ENCODE measurements at regions not wholly inside any gene's neighbourhood (a gene's known extent, or its start where the extent isn't known, plus 50 kb on each side); places are given as distances from the start of the nearest gene placed in this dataset.

GRCh38 chr7:54847921-54848320 lies 88.9 kb upstream of the SEC61G start:
- H3K27me3 ChIP-seq (ENCODE audit: insufficient read depth, low read depth, low read length) = no peaks in the 10 kb centered on the region
- H3K9me2 ChIP-seq (ENCODE audit: insufficient read depth, low read length) = no peaks in the 10 kb centered on the region
- no peak overlapping the region for H3K27ac ChIP-seq (ENCODE audit: low read length)
- no peak overlapping the region for H3K4me3 ChIP-seq (ENCODE audit: low read length)
- H3K9ac ChIP-seq (ENCODE audit: low read length) = no peak overlapping the region
- no peaks in the 10 kb centered on the region for H3K9me3 ChIP-seq (ENCODE audit: low read length)
- no peaks in the 10 kb centered on the region for H3K36me3 ChIP-seq (ENCODE audit: insufficient read depth, low read length)
- H3K79me2 ChIP-seq (replicated peaks; ENCODE audit: insufficient read depth, low read length) = no peaks in the 10 kb centered on the region
- H2AFZ ChIP-seq (ENCODE audit: low read depth, low read length) = no peak overlapping the region
- no peak overlapping the region for H3K4me2 ChIP-seq (ENCODE audit: low read length)
- no peaks in the 10 kb centered on the region for H3F3A ChIP-seq (ENCODE audit: insufficient read depth, low read length, poor library complexity, severe bottlenecking)
- TF ChIP-seq SMC3 (conservative IDR thresholded peaks at IDR 0.05; ENCODE audit: poor library complexity) (no peak), CTCF (IDR thresholded peaks at IDR 0.05; ENCODE audit: poor library complexity, severe bottlenecking) (no peak), EP300 (conservative IDR thresholded peaks at IDR 0.05; ENCODE audit: poor library complexity, severe bottlenecking) (no peak), RAD21 (conservative IDR thresholded peaks at IDR 0.05) (no peak), TAF1 (IDR thresholded peaks at IDR 0.05; ENCODE audit: low read depth) (no peak), MXI1 (conservative IDR thresholded peaks at IDR 0.05; ENCODE audit: poor library complexity, severe bottlenecking) (no peak), POLR2AphosphoS5 (IDR thresholded peaks at IDR 0.05) (no peak), EZH2 (IDR thresholded peaks at IDR 0.05; ENCODE audit: borderline replicate concordance, insufficient read depth, low read length, poor library complexity, severe bottlenecking) (no peak)
- TF ChIP-seq, protein P1, sequence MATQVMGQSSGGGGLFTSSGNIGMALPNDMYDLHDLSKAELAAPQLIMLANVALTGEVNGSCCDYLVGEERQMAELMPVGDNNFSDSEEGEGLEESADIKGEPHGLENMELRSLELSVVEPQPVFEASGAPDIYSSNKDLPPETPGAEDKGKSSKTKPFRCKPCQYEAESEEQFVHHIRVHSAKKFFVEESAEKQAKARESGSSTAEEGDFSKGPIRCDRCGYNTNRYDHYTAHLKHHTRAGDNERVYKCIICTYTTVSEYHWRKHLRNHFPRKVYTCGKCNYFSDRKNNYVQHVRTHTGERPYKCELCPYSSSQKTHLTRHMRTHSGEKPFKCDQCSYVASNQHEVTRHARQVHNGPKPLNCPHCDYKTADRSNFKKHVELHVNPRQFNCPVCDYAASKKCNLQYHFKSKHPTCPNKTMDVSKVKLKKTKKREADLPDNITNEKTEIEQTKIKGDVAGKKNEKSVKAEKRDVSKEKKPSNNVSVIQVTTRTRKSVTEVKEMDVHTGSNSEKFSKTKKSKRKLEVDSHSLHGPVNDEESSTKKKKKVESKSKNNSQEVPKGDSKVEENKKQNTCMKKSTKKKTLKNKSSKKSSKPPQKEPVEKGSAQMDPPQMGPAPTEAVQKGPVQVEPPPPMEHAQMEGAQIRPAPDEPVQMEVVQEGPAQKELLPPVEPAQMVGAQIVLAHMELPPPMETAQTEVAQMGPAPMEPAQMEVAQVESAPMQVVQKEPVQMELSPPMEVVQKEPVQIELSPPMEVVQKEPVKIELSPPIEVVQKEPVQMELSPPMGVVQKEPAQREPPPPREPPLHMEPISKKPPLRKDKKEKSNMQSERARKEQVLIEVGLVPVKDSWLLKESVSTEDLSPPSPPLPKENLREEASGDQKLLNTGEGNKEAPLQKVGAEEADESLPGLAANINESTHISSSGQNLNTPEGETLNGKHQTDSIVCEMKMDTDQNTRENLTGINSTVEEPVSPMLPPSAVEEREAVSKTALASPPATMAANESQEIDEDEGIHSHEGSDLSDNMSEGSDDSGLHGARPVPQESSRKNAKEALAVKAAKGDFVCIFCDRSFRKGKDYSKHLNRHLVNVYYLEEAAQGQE (IDR thresholded peaks at IDR 0.05; ENCODE audit: borderline replicate concordance) = no peak
- H4K20me1 ChIP-seq (ENCODE audit: insufficient read depth) = no peaks in the 10 kb centered on the region

- no peaks in the 10 kb centered on the region for H3K9me2 ChIP-seq (ENCODE audit: insufficient read depth, low read length)
Measured at GRCh38 chr7:54856856-54857255, 97.8 kb upstream of the SEC61G start.

More at GRCh38 chr7:54856856-54857255, 97.8 kb upstream of the SEC61G start:
- Histone ChIP-seq H3K9ac (ENCODE audit: low read length) (no peak overlapping the region), H2AFZ (ENCODE audit: low read depth, low read length) (no peak overlapping the region), H3K79me2 (replicated peaks; ENCODE audit: insufficient read depth, low read length) (no peaks in the 10 kb centered on the region), H4K20me1 (ENCODE audit: insufficient read depth) (no peaks in the 10 kb centered on the region), H3K27me3 (ENCODE audit: insufficient read depth, low read depth, low read length) (no peaks in the 10 kb centered on the region), H3K4me3 (ENCODE audit: low read length) (no peak overlapping the region), H3K36me3 (ENCODE audit: insufficient read depth, low read length) (no peaks in the 10 kb centered on the region), H3K4me2 (ENCODE audit: low read length) (no peak overlapping the region), H3K9me3 (ENCODE audit: low read length) (no peaks in the 10 kb centered on the region), H3F3A (ENCODE audit: insufficient read depth, low read length, poor library complexity, severe bottlenecking) (no peaks in the 10 kb centered on the region), H3K27ac (ENCODE audit: low read length) (no peak overlapping the region)
- TF ChIP-seq EP300 (conservative IDR thresholded peaks at IDR 0.05; ENCODE audit: poor library complexity, severe bottlenecking) (no peak), SMC3 (conservative IDR thresholded peaks at IDR 0.05; ENCODE audit: poor library complexity) (no peak), EZH2 (IDR thresholded peaks at IDR 0.05; ENCODE audit: borderline replicate concordance, insufficient read depth, low read length, poor library complexity, severe bottlenecking) (no peak)
- TF ChIP-seq, protein P1 (IDR thresholded peaks at IDR 0.05; ENCODE audit: borderline replicate concordance) = no peak
